ENCODE measurements at regions not wholly inside any gene's neighbourhood (a gene's known extent, or its start where the extent isn't known, plus 50 kb on each side); places are given as distances from the start of the nearest gene placed in this dataset.

DNA sequence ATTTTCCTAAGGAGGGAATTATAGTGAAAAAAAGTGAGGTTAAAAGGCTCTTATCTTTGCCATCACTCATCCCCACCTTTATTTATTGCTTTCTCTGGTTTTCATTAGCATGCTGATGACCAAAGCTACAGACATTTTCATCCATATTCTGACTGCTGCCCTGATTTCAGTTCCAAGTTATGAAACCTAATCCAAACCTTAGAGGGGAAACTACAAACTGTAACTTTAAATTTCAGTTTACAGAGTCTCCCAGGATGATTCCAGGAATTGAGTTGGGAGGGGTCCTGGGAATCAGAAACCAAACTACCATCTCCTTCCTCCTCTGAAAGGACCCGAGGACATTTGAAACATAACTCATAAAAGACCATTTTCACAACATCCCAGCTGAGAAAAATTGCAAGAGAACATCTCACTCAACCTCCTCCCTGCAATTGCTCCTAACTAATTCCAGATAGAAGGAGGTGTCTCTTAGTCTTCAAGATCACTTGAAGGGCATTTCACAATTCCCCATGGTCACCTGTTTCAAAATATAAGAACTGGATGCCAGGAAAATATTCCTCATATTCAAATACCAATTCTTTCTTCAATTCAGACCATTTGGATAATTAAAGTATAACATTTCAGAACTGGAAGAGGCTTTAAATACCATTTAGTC is 520.6 kb downstream of the TNS1 start:
- DNase-seq (ENCODE audit: low spot score) (no peak), FAIRE-seq (no peak)

GRCh38 chr2:217481577-217481976 is 521.2 kb downstream of the TNS1 start:
- no peak for DNase-seq (ENCODE audit: low spot score)
- no peak for FAIRE-seq

DNA sequence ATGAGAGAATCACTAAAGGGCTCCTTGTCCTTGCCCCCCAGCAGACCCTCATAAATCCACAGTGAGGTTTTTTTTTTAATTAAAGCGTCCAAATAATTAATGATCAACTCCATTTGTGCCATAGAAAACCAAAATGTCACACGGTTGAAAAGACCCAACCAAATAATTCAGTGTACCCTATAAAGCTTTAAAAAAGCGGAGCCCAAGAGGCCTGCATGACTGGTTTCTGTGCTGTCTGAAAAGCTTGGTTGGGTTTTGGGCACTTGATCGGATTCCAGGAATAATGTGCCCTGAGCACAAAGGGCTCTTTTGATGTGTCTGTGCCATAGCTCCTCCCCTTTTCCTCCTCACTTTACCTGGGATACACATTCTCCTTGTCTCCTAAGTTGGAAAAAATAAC is 523.2 kb downstream of the TNS1 start:
- DNase-seq (ENCODE audit: low spot score): no peak
- no peak for FAIRE-seq

GRCh38 chr2:217478831-217479455 is 523.9 kb downstream of the TNS1 start:
- DNase-seq (ENCODE audit: low spot score): no peak

DNA sequence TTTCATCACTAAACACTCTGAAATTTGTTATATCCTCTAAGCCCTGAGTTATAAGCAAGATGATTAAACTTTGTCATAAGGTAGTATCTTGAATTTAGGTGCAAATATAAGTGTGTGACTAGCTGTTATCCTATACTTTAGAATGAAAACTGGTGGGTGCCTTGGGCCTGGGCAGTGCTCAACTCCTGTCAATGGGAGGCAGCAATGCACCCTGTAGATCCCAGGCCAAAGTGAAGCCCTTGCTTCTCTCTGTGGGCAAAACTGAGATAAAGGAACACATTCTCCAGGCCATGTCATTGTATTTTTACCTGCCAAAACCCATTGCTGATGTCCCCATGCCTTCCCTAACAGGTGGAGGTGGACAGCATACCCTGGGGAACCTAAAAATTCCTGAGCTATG is 525.2 kb downstream of the TNS1 start:
- FAIRE-seq (no peak), DNase-seq (ENCODE audit: low spot score) (no peak)

More at GRCh38 chr2:217478831-217479455, 523.9 kb downstream of the TNS1 start:
- no peak for FAIRE-seq

- DNase-seq (ENCODE audit: low spot score) (no peak), FAIRE-seq (no peak)
Observed at GRCh38 chr2:217475791-217476190, 527.0 kb downstream of the TNS1 start.

DNA sequence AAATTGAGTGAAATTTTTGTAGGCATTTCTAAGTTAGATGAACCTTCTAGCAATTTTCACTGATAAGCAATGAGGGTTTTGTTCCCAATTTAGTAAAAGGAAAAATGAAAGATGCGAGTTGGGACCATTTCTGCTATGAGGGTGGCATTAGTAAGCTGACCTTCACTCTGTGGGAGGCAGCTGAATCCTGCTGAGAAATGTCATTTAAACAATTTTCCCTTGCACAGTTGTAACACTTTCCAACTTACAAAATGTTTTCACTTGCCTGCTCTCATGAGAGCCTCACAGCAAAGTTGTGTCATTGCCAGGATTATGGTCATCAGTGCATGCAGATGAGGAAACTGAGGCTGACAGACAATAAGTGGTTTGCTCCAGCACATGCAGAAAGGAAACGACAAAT is 527.7 kb downstream of the TNS1 start:
- FAIRE-seq: no peak
- no peak for DNase-seq (ENCODE audit: low spot score)

DNA sequence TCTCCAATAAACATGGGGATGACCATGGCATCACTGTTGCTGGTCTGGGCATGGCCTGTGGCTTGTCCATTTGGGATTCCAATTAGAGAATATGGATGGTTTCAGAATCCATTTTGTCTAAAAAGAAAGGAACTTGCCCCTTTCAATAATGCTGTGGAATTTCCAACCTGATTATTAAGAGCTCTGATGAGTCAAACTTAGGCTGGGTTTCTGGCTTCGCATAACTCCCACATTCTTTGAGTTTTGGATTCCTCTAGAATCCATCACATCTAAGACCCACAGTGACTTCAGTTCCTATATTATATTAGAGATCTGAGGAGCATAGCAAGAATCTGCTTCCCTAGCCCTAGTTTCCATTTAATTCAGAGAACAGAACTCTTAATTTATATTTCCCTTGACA is 531.5 kb downstream of the TNS1 start:
- peak; percentile 22 for DNase-seq (ENCODE audit: low spot score)

DNA sequence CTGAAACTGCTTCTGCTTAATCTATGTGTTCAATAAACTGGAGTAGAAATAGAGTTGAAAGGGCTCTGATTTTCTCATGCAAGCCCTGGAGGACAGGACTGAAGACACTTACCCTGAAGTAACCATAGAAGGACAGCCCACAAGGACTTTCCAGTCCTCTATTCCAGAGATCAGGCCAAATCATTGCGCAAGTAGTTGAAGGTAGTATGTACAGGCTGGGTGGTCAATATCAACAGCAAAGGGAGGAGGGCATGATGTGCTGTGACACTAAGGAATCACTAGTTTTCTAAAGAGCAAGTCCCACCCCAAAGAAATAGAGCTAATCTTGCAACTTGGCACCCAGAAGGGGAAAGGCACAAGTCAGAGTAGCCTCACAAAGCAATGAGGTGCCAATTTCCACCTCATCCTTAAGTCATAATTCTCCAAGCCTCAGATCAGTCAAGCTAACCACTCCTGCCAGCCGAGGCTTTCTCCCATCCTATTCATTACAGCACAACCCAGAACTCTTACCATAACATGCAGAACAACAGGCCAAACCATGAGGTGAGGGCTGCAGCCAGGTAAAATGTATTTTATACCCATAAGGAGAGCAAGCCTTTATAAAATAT is 533.5 kb downstream of the TNS1 start:
- DNase-seq (ENCODE audit: low spot score) (no peak), FAIRE-seq (no peak)

More for the DNA sequence above, 531.5 kb downstream of the TNS1 start:
- FAIRE-seq: no peak

GRCh38 chr2:217468042-217468830 is 534.6 kb downstream of the TNS1 start:
- FAIRE-seq: no peak
- no peak for DNase-seq (ENCODE audit: low spot score)

GRCh38 chr2:217467331-217467730 is 535.5 kb downstream of the TNS1 start:
- DNase-seq (ENCODE audit: low spot score) (no peak), FAIRE-seq (no peak)

DNA sequence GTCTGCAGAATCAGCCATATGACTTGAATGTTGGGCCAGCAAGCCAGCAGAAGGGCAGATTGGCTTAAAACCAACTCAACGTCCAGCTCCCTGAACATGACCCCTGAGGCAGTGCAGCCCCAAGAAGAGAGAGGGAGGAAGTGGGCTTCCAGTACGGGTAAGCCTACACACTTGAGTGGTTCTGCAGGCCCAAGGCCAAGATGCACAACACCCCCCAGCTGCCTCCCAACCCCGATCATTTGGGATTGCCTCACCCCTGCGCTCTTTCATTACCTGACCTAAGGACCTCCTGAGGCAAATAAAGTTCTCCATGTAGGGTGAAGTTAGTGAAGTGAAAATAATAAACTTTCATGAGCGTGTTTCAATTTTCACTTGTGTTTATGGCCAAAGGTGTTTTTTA is 536.0 kb downstream of the TNS1 start:
- DNase-seq (ENCODE audit: low spot score) (no peak), FAIRE-seq (no peak)

DNA sequence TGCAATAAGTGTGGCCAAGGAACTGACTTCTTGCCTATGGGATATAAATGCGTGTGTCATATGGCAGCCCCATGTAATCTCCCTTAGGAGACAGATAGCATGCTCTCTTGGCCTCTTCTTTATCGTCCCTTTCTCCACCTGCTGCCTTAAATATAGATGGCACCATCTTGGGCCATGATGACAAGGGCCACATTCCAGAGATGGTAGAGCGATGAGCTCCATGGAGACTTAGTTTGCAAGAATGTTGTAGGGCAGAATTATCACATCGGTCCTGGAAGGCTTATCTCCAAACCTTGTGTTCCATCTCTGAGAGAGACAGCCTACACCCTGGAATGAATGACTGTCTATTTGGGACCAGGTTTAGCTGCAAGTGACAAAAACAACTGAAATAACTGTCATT is 536.7 kb downstream of the TNS1 start:
- FAIRE-seq (no peak), DNase-seq (ENCODE audit: low spot score) (no peak)

DNA sequence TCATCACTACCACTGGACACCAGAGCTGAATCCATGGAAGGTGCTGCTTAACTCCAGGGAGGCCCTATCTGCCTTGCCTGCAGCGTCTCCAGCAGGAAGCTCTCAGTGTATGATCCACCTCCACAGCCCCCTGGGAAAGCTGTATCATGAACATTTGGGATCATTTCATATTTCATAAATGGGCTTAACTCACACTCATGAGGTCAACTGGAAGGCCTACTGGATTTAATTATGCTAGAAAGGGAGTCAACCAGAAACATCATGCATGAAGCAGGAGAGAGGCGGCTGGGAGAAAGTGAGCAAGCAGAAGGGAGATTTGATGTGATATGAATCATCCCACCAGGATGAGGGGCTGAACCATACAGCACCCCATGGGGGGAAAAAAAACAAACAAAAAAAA is 537.7 kb downstream of the TNS1 start:
- FAIRE-seq (no peak), DNase-seq (ENCODE audit: low spot score) (no peak)

GRCh38 chr2:217463402-217464075 is 539.3 kb downstream of the TNS1 start:
- DNase-seq (ENCODE audit: low spot score) (no peak), FAIRE-seq (no peak)

DNA sequence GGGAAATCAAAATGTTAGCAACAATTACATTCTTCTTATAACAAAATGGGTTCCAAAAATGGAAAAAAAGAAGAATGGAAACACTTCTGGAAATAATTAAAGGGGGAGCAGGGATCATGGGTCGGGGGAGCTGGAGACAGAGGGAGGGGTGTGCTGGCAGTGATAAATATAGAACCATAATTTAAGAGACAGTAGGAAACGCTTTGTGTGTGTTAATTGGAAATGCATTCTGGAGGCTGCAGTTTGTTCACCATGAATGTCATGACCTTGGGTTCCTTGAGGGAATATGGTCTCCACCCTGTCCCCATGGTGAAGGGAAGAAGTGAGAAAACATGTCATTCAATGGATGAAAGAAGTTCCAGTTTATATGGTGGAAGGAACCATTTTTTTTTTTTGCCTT is 540.7 kb downstream of the TNS1 start:
- DNase-seq (ENCODE audit: low spot score) (no peak), FAIRE-seq (no peak)

GRCh38 chr2:217461674-217462073 is 541.1 kb downstream of the TNS1 start:
- DNase-seq (ENCODE audit: low spot score) (no peak), FAIRE-seq (no peak)

DNA sequence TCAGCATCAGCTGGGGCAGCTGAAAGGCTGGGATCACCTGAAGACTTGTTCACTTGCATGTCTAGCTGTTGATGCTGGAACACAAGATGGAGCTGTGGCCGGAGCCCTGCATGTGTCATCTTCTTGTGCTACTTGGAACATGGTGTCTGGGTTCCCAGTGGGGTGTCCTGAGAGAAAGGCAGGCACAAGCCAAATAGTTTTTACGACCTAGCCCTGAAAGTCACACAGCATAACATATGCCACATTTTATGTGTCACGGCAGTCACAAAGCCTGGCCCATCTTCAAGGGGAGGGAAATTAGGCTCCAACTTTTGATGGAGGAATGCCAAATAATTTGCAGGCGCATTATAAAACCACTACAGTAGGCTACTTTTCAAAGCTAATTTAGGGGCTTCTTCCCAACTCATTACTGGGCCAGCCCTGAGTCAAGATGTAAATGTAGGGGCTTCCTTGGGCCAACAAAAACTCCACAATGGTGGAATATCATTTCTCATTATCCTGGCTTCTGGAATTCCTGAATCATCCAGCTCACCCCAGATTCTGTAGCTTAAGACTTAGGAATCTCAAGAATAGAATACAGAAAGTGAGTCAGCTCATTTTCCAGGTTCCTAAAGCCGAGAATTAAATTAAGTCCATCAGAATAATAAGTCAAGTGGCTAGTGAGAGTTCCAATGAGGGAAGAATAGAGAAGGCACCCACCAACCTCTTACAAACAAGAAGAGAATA is 543.0 kb downstream of the TNS1 start:
- no peak for DNase-seq (ENCODE audit: low spot score)
- no peak for FAIRE-seq

GRCh38 chr2:217459016-217459415 is 543.8 kb downstream of the TNS1 start:
- FAIRE-seq (no peak), DNase-seq (ENCODE audit: low spot score) (no peak)

DNA sequence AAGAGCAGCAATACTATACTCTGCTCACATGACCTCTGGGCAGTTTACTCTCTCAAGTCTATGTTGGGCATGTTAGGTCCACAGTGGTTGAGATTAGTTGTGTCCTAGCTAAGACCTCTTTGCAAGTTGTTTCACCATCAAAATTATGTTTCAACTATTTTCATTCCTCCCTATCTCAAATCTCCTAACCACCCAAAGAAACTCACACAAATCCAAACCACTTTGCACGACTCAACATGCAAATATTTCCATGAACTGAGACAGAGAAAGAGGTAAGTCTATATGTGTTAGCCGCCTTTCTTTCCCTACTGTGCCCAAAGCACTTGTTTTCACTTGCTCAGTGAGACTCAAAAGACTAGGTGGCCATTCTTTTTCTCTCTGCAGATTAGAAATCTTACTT is 546.8 kb downstream of the TNS1 start:
- no peak for FAIRE-seq
- DNase-seq (ENCODE audit: low spot score): no peak

- no peak for FAIRE-seq
- no peak for DNase-seq (ENCODE audit: low spot score)
Observed at GRCh38 chr2:217452928-217453327, 549.9 kb downstream of the TNS1 start.
